ENCODE measurements at regions not wholly inside any gene's neighbourhood (a gene's known extent, or its start where the extent isn't known, plus 50 kb on each side); places are given as distances from the start of the nearest gene placed in this dataset.
"Not testable (repeated sequence)": the region's sequence is repeated elsewhere in the genome, so short reads cannot be mapped to it uniquely, and the experiment has no call there.

- FAIRE-seq = no peak
Observed at GRCh38 chr10:129063212-129063611, 403.8 kb upstream of the MGMT start.

GRCh38 chr10:129063877-129064276, 403.2 kb upstream of the MGMT start:
- no peak for FAIRE-seq

GRCh38 chr10:129066529-129066928, 400.5 kb upstream of the MGMT start:
- FAIRE-seq = not testable (repeated sequence)

- not testable (repeated sequence) for FAIRE-seq
Observed at GRCh38 chr10:129071411-129071810, 395.6 kb upstream of the MGMT start.

GRCh38 chr10:129074939-129075338, 392.1 kb upstream of the MGMT start:
- no peak for FAIRE-seq

GRCh38 chr10:129075508-129075907, 391.5 kb upstream of the MGMT start:
- no peak for FAIRE-seq

GRCh38 chr10:129075927-129076326, 391.1 kb upstream of the MGMT start:
- no peak for FAIRE-seq

GRCh38 chr10:129078346-129078745, 388.7 kb upstream of the MGMT start:
- no peak for FAIRE-seq

- FAIRE-seq = no peak
Observed at GRCh38 chr10:129078746-129079145, 388.3 kb upstream of the MGMT start.

- FAIRE-seq = no peak
Observed at GRCh38 chr10:129079705-129080104, 387.3 kb upstream of the MGMT start.

GRCh38 chr10:129085811-129086210, 381.2 kb upstream of the MGMT start:
- no peak for FAIRE-seq

- no peak for FAIRE-seq
Observed at GRCh38 chr10:129089341-129089740, 377.7 kb upstream of the MGMT start.

- FAIRE-seq = no peak
Observed at GRCh38 chr10:129090165-129090564, 376.9 kb upstream of the MGMT start.

GRCh38 chr10:129090618-129091366, 376.2 kb upstream of the MGMT start:
- FAIRE-seq = no peak

GRCh38 chr10:129093641-129094040, 373.4 kb upstream of the MGMT start:
- no peak for FAIRE-seq

GRCh38 chr10:129094233-129094632, 372.8 kb upstream of the MGMT start:
- no peak for FAIRE-seq

GRCh38 chr10:129094861-129095260, 372.2 kb upstream of the MGMT start:
- no peak for FAIRE-seq

GRCh38 chr10:129095680-129096064, 371.4 kb upstream of the MGMT start:
- no peak for FAIRE-seq

- no peak for FAIRE-seq
Observed at GRCh38 chr10:129096065-129096984, 370.7 kb upstream of the MGMT start.

- FAIRE-seq = no peak
Observed at GRCh38 chr10:129097776-129098330, 369.2 kb upstream of the MGMT start.

GRCh38 chr10:129098517-129098916, 368.5 kb upstream of the MGMT start:
- no peak for FAIRE-seq

GRCh38 chr10:129099486-129099885, 367.6 kb upstream of the MGMT start:
- no peak for FAIRE-seq

- FAIRE-seq = no peak
Observed at GRCh38 chr10:129099992-129100391, 367.0 kb upstream of the MGMT start.

Measured in A204.1 (cell line).